Fibroblast of lung (primary cell): ENCODE measurements at regions not wholly inside any gene's neighbourhood (a gene's known extent, or its start where the extent isn't known, plus 50 kb on each side); places are given as distances from the start of the nearest gene placed in this dataset.

Source experiments
- DNase-seq, 2 donors: peaks; one replicate each; pipeline versions ENCODE4 v3.0.0 to v3.0.0-alpha.2; 2010; ENCODE audit warnings: low read depth in 2 of 2
- H2AFZ ChIP-seq: 2 replicates; pipeline ENCODE4 v1.5.1; 2012; ENCODE audit warnings: low read length, control low read depth, inconsistent platforms
- H3K27ac ChIP-seq: 2 replicates; pipeline ENCODE4 v1.5.1; 2011; ENCODE audit warnings: low read length, control low read depth; ENCODE audit not compliant: insufficient read depth
- H3K27me3 ChIP-seq: 2 replicates; pipeline ENCODE4 v1.5.1; 2011; ENCODE audit warnings: mild to moderate bottlenecking, low read length; ENCODE audit not compliant: control insufficient read depth, insufficient read depth
- H3K36me3 ChIP-seq: 2 replicates; pipeline ENCODE4 v1.5.1; 2011; ENCODE audit warnings: low read length; ENCODE audit not compliant: control insufficient read depth, insufficient read depth
- H3K4me1 ChIP-seq: 2 replicates; pipeline ENCODE4 v1.5.1; 2011; ENCODE audit warnings: low read length; ENCODE audit not compliant: control insufficient read depth, insufficient read depth; ENCODE audit errors: extremely low read depth
- H3K4me2 ChIP-seq: 2 replicates; pipeline ENCODE4 v1.5.1; 2011; ENCODE audit warnings: low read length, control low read depth; ENCODE audit not compliant: insufficient read depth; ENCODE audit errors: extremely low read depth
- H3K4me3 ChIP-seq, 4 experiments: fragments of 200-600 bp in 1 of 4; sonication (generic) in 1 of 4; replicated peaks in 1 of 4; 2 replicates each; pipeline ENCODE4 v1.5.1; 2011 to 2016; ENCODE audit warnings: low read length in 4 of 4, low read depth in 3 of 4, mild to moderate bottlenecking in 3 of 4, control low read depth in 2 of 4, inconsistent platforms in 1 of 4, mixed read lengths in 1 of 4; ENCODE audit not compliant: insufficient read depth in 1 of 4; ENCODE audit errors: control extremely low read depth in 1 of 4
- H3K79me2 ChIP-seq: 2 replicates; pipeline ENCODE4 v1.5.1; 2012; ENCODE audit warnings: mild to moderate bottlenecking, low read length, inconsistent platforms; ENCODE audit not compliant: control insufficient read depth, insufficient read depth
- H3K9ac ChIP-seq: 2 replicates; pipeline ENCODE4 v1.5.1; 2011; ENCODE audit warnings: mild to moderate bottlenecking, low read length, control low read depth; ENCODE audit not compliant: insufficient read depth
- H3K9me3 ChIP-seq: 2 replicates; pipeline ENCODE4 v1.5.1; 2012; ENCODE audit warnings: low read depth, low read length; ENCODE audit not compliant: control insufficient read depth, insufficient read depth
- H4K20me1 ChIP-seq: 2 replicates; pipeline ENCODE4 v1.5.1; 2011; ENCODE audit warnings: low read length; ENCODE audit not compliant: control insufficient read depth, insufficient read depth; ENCODE audit errors: extremely low read depth
- CTCF ChIP-seq, 2 donors: IDR thresholded peaks in 1 of 2; conservative IDR thresholded peaks in 1 of 2; 1 replicate in 1 of 2; 2 replicates in 1 of 2; pipeline ENCODE4 v1.5.1; 2011 to 2012; ENCODE audit warnings: low read length in 2 of 2, control low read depth in 1 of 2, inconsistent platforms in 1 of 2, low read depth in 1 of 2, mild to moderate bottlenecking in 1 of 2
- EZH2 ChIP-seq: IDR thresholded peaks from 2 replicates; pipeline ENCODE4 v1.5.1; 2012; ENCODE audit warnings: low read length, control low read depth, mild to moderate bottlenecking; ENCODE audit errors: missing control alignments

DNA sequence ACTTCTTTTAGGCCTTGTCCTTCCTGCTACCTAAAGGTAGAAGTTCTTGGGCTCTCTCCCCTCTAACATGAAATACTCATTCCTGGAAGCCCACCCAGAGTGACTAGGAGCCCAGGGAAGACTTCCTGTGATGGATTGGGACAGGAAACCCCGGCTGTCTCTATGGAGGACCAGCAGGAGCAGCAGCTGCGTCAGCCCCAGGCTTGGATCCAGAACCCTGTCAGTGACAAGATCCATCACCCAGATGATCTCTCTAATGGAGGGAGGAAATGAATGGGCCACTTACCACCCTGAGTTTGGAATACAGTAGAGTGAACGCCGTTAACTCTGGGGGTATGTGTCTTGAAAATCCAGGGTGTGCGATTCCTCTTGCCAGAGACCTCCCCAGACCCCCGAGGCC, 195.7 kb upstream of the WSCD1 start:
- peak in 1 of 2 donors; percentile 13 for DNase-seq

DNA sequence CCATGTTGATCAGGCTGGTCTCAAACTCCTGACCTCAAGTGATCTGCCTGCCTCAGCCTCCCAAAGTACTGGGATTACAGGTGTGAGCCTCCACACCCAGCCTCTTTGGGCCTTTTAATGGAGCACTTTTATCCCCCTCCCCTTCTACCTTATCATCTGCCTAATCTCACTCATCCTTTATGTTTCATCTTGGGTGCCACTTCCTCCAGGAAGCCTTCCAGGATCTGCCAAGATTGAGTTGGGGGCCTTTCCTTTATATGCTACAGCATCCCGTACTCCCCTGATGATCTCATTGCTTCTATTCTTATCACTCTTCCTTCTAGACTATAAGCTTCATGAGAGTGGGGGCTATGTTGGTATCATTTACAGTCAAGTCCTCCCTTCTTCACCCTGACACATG, 192.8 kb upstream of the WSCD1 start:
- Histone ChIP-seq H2AFZ (no peak overlapping the region), H3K27ac (no peak overlapping the region), H3K4me2 (no peak overlapping the region), H3K4me1 (no peaks in the 10 kb centered on the region), H3K36me3 (no peaks in the 10 kb centered on the region), H3K27me3 (no peaks in the 10 kb centered on the region), H3K9me3 (no peaks in the 10 kb centered on the region), H3K9ac (no peak overlapping the region), H4K20me1 (no peaks in the 10 kb centered on the region), H3K4me3 (no peak overlapping the region), H3K79me2 (no peaks in the 10 kb centered on the region)
- no peak for DNase-seq
- TF ChIP-seq EZH2: no peak
- TF ChIP-seq CTCF (conservative IDR thresholded peaks at IDR 0.05 in 1 of 2, IDR thresholded peaks at IDR 0.05 in 1 of 2; ENCODE audit: low read depth in 1 of 2, low read length in 2 of 2): no peak

More for the DNA sequence above, 195.7 kb upstream of the WSCD1 start:
- Histone ChIP-seq H3K79me2 (no peaks in the 10 kb centered on the region), H3K4me3 (no peak overlapping the region), H3K27me3 (no peaks in the 10 kb centered on the region), H2AFZ (no peak overlapping the region), H4K20me1 (no peaks in the 10 kb centered on the region), H3K4me1 (no peaks in the 10 kb centered on the region), H3K36me3 (no peaks in the 10 kb centered on the region), H3K4me2 (no peak overlapping the region), H3K27ac (no peak overlapping the region), H3K9ac (no peak overlapping the region), H3K9me3 (no peaks in the 10 kb centered on the region)
- TF ChIP-seq EZH2: no peak

- H3K9ac ChIP-seq: no peak overlapping the region
- DNase-seq: no peak
- H3K9me3 ChIP-seq: no peaks in the 10 kb centered on the region
- no peaks in the 10 kb centered on the region for H3K4me1 ChIP-seq
- H3K36me3 ChIP-seq: no peaks in the 10 kb centered on the region
- H3K79me2 ChIP-seq: no peaks in the 10 kb centered on the region
- no peaks in the 10 kb centered on the region for H3K27me3 ChIP-seq
- no peak overlapping the region for H3K4me2 ChIP-seq
- no peaks in the 10 kb centered on the region for H4K20me1 ChIP-seq
- H3K4me3 ChIP-seq: no peak overlapping the region
- H2AFZ ChIP-seq: no peak overlapping the region
- no peak overlapping the region for H3K27ac ChIP-seq
- no peak for TF ChIP-seq CTCF (conservative IDR thresholded peaks at IDR 0.05 in 1 of 2, IDR thresholded peaks at IDR 0.05 in 1 of 2; ENCODE audit: low read depth in 1 of 2, low read length in 2 of 2)
- no peak for TF ChIP-seq EZH2
Observed at GRCh38 chr17:5877948-5878347, 192.2 kb upstream of the WSCD1 start.

DNA sequence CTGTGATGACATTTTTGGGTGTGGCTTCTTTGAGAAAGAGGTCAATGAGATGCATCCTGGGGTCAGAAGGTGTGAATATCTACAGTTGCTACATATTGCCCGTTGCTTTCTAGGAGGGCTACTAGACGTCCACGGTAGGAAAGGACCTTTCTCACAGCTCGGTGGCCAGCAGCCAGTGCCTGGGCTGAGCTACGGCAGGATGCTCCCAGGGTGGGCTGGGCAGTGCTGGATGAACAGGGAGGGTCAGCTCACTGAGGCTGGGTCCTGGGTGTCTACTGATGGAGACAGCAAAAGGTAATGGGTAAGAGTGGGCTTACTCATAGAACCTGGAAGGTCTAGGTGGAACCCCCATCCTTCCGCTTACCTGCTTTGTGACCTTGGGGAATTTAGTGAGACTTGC, 188.3 kb upstream of the WSCD1 start:
- Histone ChIP-seq H3K4me1 (no peaks in the 10 kb centered on the region), H3K27me3 (no peaks in the 10 kb centered on the region), H3K9me3 (no peaks in the 10 kb centered on the region), H3K36me3 (no peaks in the 10 kb centered on the region), H4K20me1 (no peaks in the 10 kb centered on the region), H2AFZ (no peak overlapping the region), H3K4me2 (no peak overlapping the region), H3K79me2 (no peaks in the 10 kb centered on the region), H3K4me3 (no peak overlapping the region), H3K27ac (no peak overlapping the region), H3K9ac (no peak overlapping the region)
- TF ChIP-seq EZH2: no peak
- no peak for TF ChIP-seq CTCF (conservative IDR thresholded peaks at IDR 0.05 in 1 of 2, IDR thresholded peaks at IDR 0.05 in 1 of 2; ENCODE audit: low read depth in 1 of 2, low read length in 2 of 2)
- no peak for DNase-seq
